Left ventricle myocardium superior (tissue), 1 donor: ENCODE measurements at regions not wholly inside any gene's neighbourhood (a gene's known extent, or its start where the extent isn't known, plus 50 kb on each side); places are given as distances from the start of the nearest gene placed in this dataset.
A peak's percentile ranks its signal among the peaks of the same experiment; 100 is the strongest.

Experiments used
- ATAC-seq: fragments of 200-7000 bp; cut with Tn5 transposase; one replicate; pipeline ENCODE4 v1.9.1; 2020; ENCODE audit warnings: mild to moderate bottlenecking, moderate library complexity
- DNase-seq: peaks from one replicate; pipeline ENCODE4 v3.0.0-alpha.2; 2020
- intact Hi-C: fragments of 100-400 bp; cut with micrococcal nuclease; formaldehyde crosslinking; loops from one replicate; pipeline ENCODE4 v1.11.0; 2022
- donor health status: DM: no; HTN: yes; CAD: no; lungs with severe emphysema.

- DNase-seq (no peak), ATAC-seq (no peak)
- intact Hi-C loops = no loop called here
Measured at GRCh38 chr9:106727969-106728368, 135.0 kb upstream of the ZNF462 start.

GRCh38 chr9:106728860-106729259 lies 134.1 kb upstream of the ZNF462 start:
- no peak for DNase-seq
- ATAC-seq = peak; percentile 73
- intact Hi-C loops = no loop called here

GRCh38 chr9:106731910-106732309 lies 131.1 kb upstream of the ZNF462 start:
- DNase-seq = no peak
- intact Hi-C loops = no loop called here
- no peak for ATAC-seq

- intact Hi-C loops = no loop called here
- DNase-seq (no peak), ATAC-seq (no peak)
Measured at GRCh38 chr9:106733828-106734380, 129.1 kb upstream of the ZNF462 start.

GRCh38 chr9:106737516-106737915 lies 125.5 kb upstream of the ZNF462 start:
- no peak for DNase-seq
- intact Hi-C loops = no loop called here
- no peak for ATAC-seq

GRCh38 chr9:106738109-106738508 lies 124.9 kb upstream of the ZNF462 start:
- DNase-seq (no peak), ATAC-seq (no peak)
- intact Hi-C loops = no loop called here

GRCh38 chr9:106745457-106745856 lies 117.5 kb upstream of the ZNF462 start:
- no peak for ATAC-seq
- DNase-seq = no peak
- intact Hi-C loops = no loop called here

GRCh38 chr9:106745876-106746275 lies 117.1 kb upstream of the ZNF462 start:
- ATAC-seq (no peak), DNase-seq (no peak)
- intact Hi-C loops = no loop called here

GRCh38 chr9:106751681-106752080 lies 111.3 kb upstream of the ZNF462 start:
- DNase-seq = no peak
- no peak for ATAC-seq
- intact Hi-C loops = no loop called here

- ATAC-seq = peak; percentile 30
- DNase-seq = no peak
- intact Hi-C loops = no loop called here
Measured at GRCh38 chr9:106752581-106752980, 110.4 kb upstream of the ZNF462 start.

GRCh38 chr9:106753155-106753671 lies 109.8 kb upstream of the ZNF462 start:
- intact Hi-C loops = no loop called here
- DNase-seq (no peak), ATAC-seq (no peak)

GRCh38 chr9:106755736-106756135 lies 107.2 kb upstream of the ZNF462 start:
- DNase-seq (peak; percentile 30), ATAC-seq (peak; percentile 80)
- intact Hi-C loops = no loop called here

GRCh38 chr9:106757514-106757913 lies 105.5 kb upstream of the ZNF462 start:
- intact Hi-C loops = no loop called here
- no peak for ATAC-seq
- DNase-seq = no peak

GRCh38 chr9:106758911-106759310 lies 104.1 kb upstream of the ZNF462 start:
- ATAC-seq = no peak
- DNase-seq = no peak
- intact Hi-C loops = no loop called here

- DNase-seq (no peak), ATAC-seq (no peak)
- intact Hi-C loops = no loop called here
Measured at GRCh38 chr9:106761493-106761892, 101.5 kb upstream of the ZNF462 start.

- intact Hi-C loops = no loop called here
- DNase-seq (no peak), ATAC-seq (no peak)
Measured at GRCh38 chr9:106766616-106767015, 96.3 kb upstream of the ZNF462 start.

GRCh38 chr9:106769331-106769730 lies 93.6 kb upstream of the ZNF462 start:
- DNase-seq = no peak
- intact Hi-C loops = no loop called here
- no peak for ATAC-seq

- intact Hi-C loops = no loop called here
- ATAC-seq (peak; percentile 74), DNase-seq (peak; percentile 45)
Measured at GRCh38 chr9:106771608-106772007, 91.4 kb upstream of the ZNF462 start.

GRCh38 chr9:106772523-106773290 lies 90.3 kb upstream of the ZNF462 start:
- no peak for DNase-seq
- intact Hi-C loops = no loop called here
- no peak for ATAC-seq

GRCh38 chr9:106773750-106774149 lies 89.2 kb upstream of the ZNF462 start:
- intact Hi-C loops = no loop called here
- ATAC-seq = no peak
- no peak for DNase-seq

- ATAC-seq (no peak), DNase-seq (no peak)
- intact Hi-C loops = no loop called here
Measured at GRCh38 chr9:106775960-106776359, 87.0 kb upstream of the ZNF462 start.
